IMR-90 (cell line): ENCODE measurements at regions not wholly inside any gene's neighbourhood (a gene's known extent, or its start where the extent isn't known, plus 50 kb on each side); places are given as distances from the start of the nearest gene placed in this dataset.

Source experiments
- ATAC-seq: fragments of 200-7000 bp; cut with Tn5 transposase; 2 replicates; pipeline ENCODE4 v1.9.1; 2020; ENCODE audit warnings: low read depth, mild to moderate bottlenecking, moderate library complexity
- BruUV-seq: library from RNA; stranded (reverse); fragments of 400-500 nt; replicated peaks from 2 replicates; lab custom pipeline; 2021; lab: Mats Ljungman, UMichigan
- CTCF ChIA-PET: fragments of 300-600 bp; formaldehyde crosslinking; extraction: SDS; loops from one replicate; lab custom pipeline; 2021; ENCODE audit warnings: antibody characterized with exemption; lab: Yijun Ruan, JAX
- POLR2A ChIA-PET: fragments of 300-600 bp; sonication (Branson Sonifier 250); formaldehyde crosslinking; loops from one replicate; lab custom pipeline; 2022; ENCODE audit warnings: antibody characterized with exemption; ENCODE audit not compliant: unreplicated experiment; lab: Charles Lee
- DNase-seq: peaks from one replicate; pipeline ENCODE4 v3.0.0; 2013
- H2AFZ ChIP-seq: replicated peaks from 2 replicates; pipeline ENCODE3; 2013; ENCODE audit warnings: low read length, mild to moderate bottlenecking; ENCODE audit not compliant: poor library complexity
- H2AK5ac ChIP-seq: 2 replicates; pipeline ENCODE4 v1.6.1; 2013; ENCODE audit warnings: low read depth, low read length, inconsistent platforms
- H2AK9ac ChIP-seq: replicated peaks from 2 replicates; pipeline ENCODE3; 2013; ENCODE audit warnings: mild to moderate bottlenecking, low read depth, low read length, moderate library complexity; ENCODE audit not compliant: poor library complexity
- H2BK120ac ChIP-seq: 2 replicates; pipeline ENCODE4 v1.6.1; 2013; ENCODE audit warnings: low read depth, low read length, inconsistent platforms
- H2BK15ac ChIP-seq: 3 replicates; pipeline ENCODE4 v1.6.1; 2013; ENCODE audit warnings: low read depth, low read length, inconsistent platforms
- H2BK20ac ChIP-seq: 2 replicates; pipeline ENCODE4 v1.6.1; 2013; ENCODE audit warnings: low read depth, mild to moderate bottlenecking, inconsistent platforms, low read length, moderate library complexity
- H2BK5ac ChIP-seq: 2 replicates; pipeline ENCODE4 v1.6.1; 2013; ENCODE audit warnings: mild to moderate bottlenecking, low read depth, low read length, inconsistent platforms; ENCODE audit not compliant: poor library complexity, severe bottlenecking
- H3K14ac ChIP-seq: replicated peaks from 2 replicates; pipeline ENCODE4 v1.6.1; 2013; ENCODE audit warnings: low read depth, low read length, inconsistent platforms
- H3K18ac ChIP-seq: 2 replicates; pipeline ENCODE4 v1.6.1; 2013; ENCODE audit warnings: low read depth, low read length, control low read depth
- H3K23ac ChIP-seq: 2 replicates; pipeline ENCODE4 v1.6.1; 2013; ENCODE audit warnings: low read depth, low read length, inconsistent platforms
- H3K27ac ChIP-seq: 2 replicates; pipeline ENCODE4 v1.5.1; 2013; ENCODE audit warnings: mild to moderate bottlenecking, control low read depth, low read length; ENCODE audit not compliant: insufficient read depth
- H3K27me3 ChIP-seq: 2 replicates; pipeline ENCODE4 v1.6.1; 2013; ENCODE audit warnings: low read length; ENCODE audit not compliant: control insufficient read depth, insufficient read depth
- H3K36me3 ChIP-seq: 2 replicates; pipeline ENCODE4 v1.6.1; 2013; ENCODE audit warnings: low read length, mixed read lengths; ENCODE audit not compliant: control insufficient read depth, insufficient read depth
- H3K4ac ChIP-seq: 2 replicates; pipeline ENCODE4 v1.6.1; 2013; ENCODE audit warnings: low read depth, low read length, inconsistent platforms
- H3K4me1 ChIP-seq: 2 replicates; pipeline ENCODE4 v1.6.1; 2013; ENCODE audit warnings: low read length, mixed read lengths; ENCODE audit not compliant: control insufficient read depth, insufficient read depth
- H3K4me2 ChIP-seq: 2 replicates; pipeline ENCODE4 v1.6.1; 2013; ENCODE audit warnings: low read depth, mild to moderate bottlenecking, control low read depth, low read length, moderate library complexity
- H3K4me3 ChIP-seq: 2 replicates; pipeline ENCODE4 v1.5.1; 2013; ENCODE audit warnings: low read depth, mild to moderate bottlenecking, control low read depth, low read length, moderate library complexity; ENCODE audit not compliant: insufficient read depth
- H3K56ac ChIP-seq: 2 replicates; pipeline ENCODE4 v1.6.1; 2013; ENCODE audit warnings: low read length, inconsistent platforms; ENCODE audit not compliant: insufficient read depth; ENCODE audit errors: extremely low read depth
- H3K79me1 ChIP-seq, 2 experiments: 2 replicates each; pipeline ENCODE4 v1.6.1; 2013; ENCODE audit warnings: low read length in 2 of 2, inconsistent platforms in 1 of 2, low read depth in 1 of 2
- H3K9ac ChIP-seq: 2 replicates; pipeline ENCODE4 v1.6.1; 2013; ENCODE audit warnings: low read depth, low read length, control low read depth
- H3K9me1 ChIP-seq: 2 replicates; pipeline ENCODE4 v1.6.1; 2013; ENCODE audit warnings: low read length, inconsistent platforms; ENCODE audit not compliant: insufficient read depth
- H3K9me3 ChIP-seq: 2 replicates; pipeline ENCODE4 v1.6.1; 2013; ENCODE audit warnings: low read length; ENCODE audit not compliant: control insufficient read depth, insufficient read depth
- H4K20me1 ChIP-seq: 2 replicates; pipeline ENCODE4 v1.6.1; 2013; ENCODE audit warnings: low read length, inconsistent platforms; ENCODE audit not compliant: insufficient read depth
- H4K5ac ChIP-seq: 2 replicates; pipeline ENCODE4 v1.6.1; 2013; ENCODE audit warnings: mild to moderate bottlenecking, low read depth, low read length, control low read depth
- H4K8ac ChIP-seq, 2 experiments: 2 replicates each; pipeline ENCODE4 v1.6.1; 2013; ENCODE audit warnings: low read depth in 2 of 2, low read length in 2 of 2, control low read depth in 1 of 2, inconsistent platforms in 1 of 2
- H4K91ac ChIP-seq: 2 replicates; pipeline ENCODE4 v1.6.1; 2013; ENCODE audit warnings: low read depth, low read length, inconsistent platforms; ENCODE audit not compliant: insufficient read depth
- BHLHE40 ChIP-seq: fragments of 150-350 bp; IDR thresholded peaks from 2 replicates; pipeline ENCODE4 v1.6.1; 2016; ENCODE audit warnings: mild to moderate bottlenecking, low read depth, low read length
- CEBPB ChIP-seq: IDR thresholded peaks from 2 replicates; pipeline ENCODE4 v1.6.1; 2012; ENCODE audit warnings: low read depth, low read length, improper control_type of control experiment
- CHD1 ChIP-seq: IDR thresholded peaks from 2 replicates; pipeline ENCODE4 v1.6.1; 2012; ENCODE audit warnings: low read depth, low read length, improper control_type of control experiment
- CTCF ChIP-seq: conservative IDR thresholded peaks from 2 replicates; pipeline ENCODE4 v1.5.1; 2012; ENCODE audit warnings: mild to moderate bottlenecking, low read depth, low read length, improper control_type of control experiment
- ELK1 ChIP-seq: fragments of 150-350 bp; IDR thresholded peaks from 2 replicates; pipeline ENCODE4 v1.6.1; 2016; ENCODE audit warnings: low read depth, mild to moderate bottlenecking, low read length, moderate library complexity, borderline replicate concordance
- MAZ ChIP-seq: IDR thresholded peaks from 2 replicates; pipeline ENCODE4 v1.6.1; 2012; ENCODE audit warnings: low read depth, mild to moderate bottlenecking, low read length, improper control_type of control experiment, moderate library complexity, borderline replicate concordance
- MXI1 ChIP-seq: IDR thresholded peaks from 2 replicates; pipeline ENCODE4 v1.6.1; 2012; ENCODE audit warnings: low read depth, mild to moderate bottlenecking, low read length, moderate library complexity, borderline replicate concordance
- NFE2L2 ChIP-seq: fragments of 150-350 bp; IDR thresholded peaks from 2 replicates; pipeline ENCODE4 v1.6.1; 2016; ENCODE audit warnings: low read depth, mild to moderate bottlenecking, low read length
- POLR2A ChIP-seq: IDR thresholded peaks from 2 replicates; pipeline ENCODE4 v1.6.1; 2012; ENCODE audit warnings: mild to moderate bottlenecking, low read depth, low read length
- RAD21 ChIP-seq: IDR thresholded peaks from 2 replicates; pipeline ENCODE4 v1.6.1; 2012; ENCODE audit warnings: low read length, improper control_type of control experiment
- RCOR1 ChIP-seq: IDR thresholded peaks from 2 replicates; pipeline ENCODE4 v1.6.1; 2012; ENCODE audit warnings: mild to moderate bottlenecking, low read length, improper control_type of control experiment; ENCODE audit not compliant: insufficient replicate concordance
- USF2 ChIP-seq: fragments of 150-350 bp; IDR thresholded peaks from 2 replicates; pipeline ENCODE4 v1.6.1; 2017; ENCODE audit warnings: mild to moderate bottlenecking, antibody characterized with exemption, low read length, low read depth
- WGBS, 2 experiments: methylation state at CpG; one replicate each; pipeline versions ENCODE4 v1.1.5 to v1.1.7; 2013; ENCODE audit warnings: missing lambda C conversion rate in 2 of 2; ENCODE audit not compliant: insufficient read length in 1 of 2; ENCODE audit errors: extremely low coverage in 2 of 2; 5-methylcytosine and 5-hydroxymethylcytosine counted together
- dilution Hi-C: fragments of 300-500 bp; cut with HindIII; formaldehyde crosslinking; loops from one replicate; pipeline ENCODE4 v1.14.3; 2018; ENCODE audit warnings: low sequenced_read_pairs; ENCODE audit not compliant: unreplicated experiment
- in situ Hi-C: fragments of 300-500 bp; cut with MboI; formaldehyde crosslinking; loops from 3 replicates; pipeline ENCODE4 v1.14.3; 2019; ENCODE audit warnings: low sequenced_read_pairs, inconsistent platforms, mixed read lengths
- intact Hi-C: fragments of 100-400 bp; cut with micrococcal nuclease; formaldehyde crosslinking; loops from 2 replicates; pipeline ENCODE4 v1.10.0; 2022

GRCh38 chr3:194080913-194081800 lies 54.8 kb upstream of the HES1 start:
- Histone ChIP-seq H2BK120ac (no peak overlapping the region), H3K27me3 (peaks cover 56% of the 10 kb centered on the region), H3K27ac (no peak overlapping the region), H3K9me3 (no peaks in the 10 kb centered on the region), H3K79me1 (no peaks in the 10 kb centered on the region), H3K9ac (no peak overlapping the region), H3K4me3 (no peak overlapping the region), H4K5ac (no peak overlapping the region), H4K8ac (no peak overlapping the region), H2BK5ac (no peak overlapping the region), H3K4me1 (no peaks in the 10 kb centered on the region), H2BK15ac (no peak overlapping the region), H3K4ac (no peak overlapping the region), H3K14ac (no peak overlapping the region), H3K18ac (no peak overlapping the region), H2AK5ac (no peak overlapping the region), H2BK20ac (no peak overlapping the region), H3K23ac (no peak overlapping the region), H3K9me1 (no peaks in the 10 kb centered on the region), H3K36me3 (no peaks in the 10 kb centered on the region), H4K20me1 (no peaks in the 10 kb centered on the region), H2AK9ac (no peak overlapping the region), H3K4me2 (no peak overlapping the region), H3K56ac (no peak overlapping the region), H4K91ac (no peak overlapping the region), H2AFZ (no peak overlapping the region)
- dilution Hi-C loops, result no loop called here
- no peak for DNase-seq
- no peak for ATAC-seq
- in situ Hi-C loops, result no loop called here
- no CpG with 5 or more reads among the region's 8 CpGs for WGBS, 2 experiments
- CTCF ChIA-PET, result interaction anchor here (0.5 kb wide), 1 partner anchor 93 kb away, joined by 3 read pairs; no protein-coding TSS in a partner anchor
- intact Hi-C loops, result no loop called here
- BruUV-seq, result no TSS peak
- TF ChIP-seq MAZ (no peak), CHD1 (no peak), NFE2L2 (no peak), USF2 (no peak), ELK1 (no peak), RCOR1 (no peak), MXI1 (no peak), CTCF (no peak), BHLHE40 (no peak), POLR2A (no peak), CEBPB (no peak), RAD21 (no peak)
- POLR2A ChIA-PET, result no interaction called here
